GM21717 (cell line): ENCODE measurements at regions not wholly inside any gene's neighbourhood (a gene's known extent, or its start where the extent isn't known, plus 50 kb on each side); places are given as distances from the start of the nearest gene placed in this dataset.
"Not testable (repeated sequence)": the region's sequence is repeated elsewhere in the genome, so short reads cannot be mapped to it uniquely, and the experiment has no call there.

Source experiments
- ATAC-seq: cut with Tn5 transposase; IDR thresholded peaks from one replicate; pipeline ENCODE4 v1.9.1; 2021; ENCODE audit warnings: mild to moderate bottlenecking, moderate library complexity; ENCODE audit not compliant: unreplicated experiment

GRCh38 chr4:81786766-81787165 is 315.1 kb upstream of the RASGEF1B start:
- no peak for ATAC-seq

- no peak for ATAC-seq
Measured at GRCh38 chr4:81786063-81786763, 314.5 kb upstream of the RASGEF1B start.

DNA sequence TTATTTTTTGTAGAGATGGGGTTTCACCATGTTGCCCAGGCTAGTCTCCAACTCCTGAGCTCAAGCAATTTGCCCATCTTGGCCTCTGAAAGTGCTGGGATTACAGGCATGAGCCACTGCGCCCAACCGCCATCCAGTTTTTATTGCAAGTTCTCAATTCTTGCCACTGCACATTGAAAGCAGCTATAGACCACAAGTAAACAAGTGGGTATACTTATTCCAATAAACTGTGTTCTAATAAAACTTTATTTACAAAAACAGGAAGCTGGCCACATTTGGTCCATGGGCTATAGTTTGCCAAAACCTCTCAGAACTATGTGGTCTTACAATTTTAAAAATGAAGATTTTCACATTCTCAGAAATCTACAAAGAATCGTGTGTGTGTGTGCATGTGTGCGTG is 313.6 kb upstream of the RASGEF1B start:
- ATAC-seq: no peak

GRCh38 chr4:81783558-81783957 is 311.9 kb upstream of the RASGEF1B start:
- no peak for ATAC-seq

DNA sequence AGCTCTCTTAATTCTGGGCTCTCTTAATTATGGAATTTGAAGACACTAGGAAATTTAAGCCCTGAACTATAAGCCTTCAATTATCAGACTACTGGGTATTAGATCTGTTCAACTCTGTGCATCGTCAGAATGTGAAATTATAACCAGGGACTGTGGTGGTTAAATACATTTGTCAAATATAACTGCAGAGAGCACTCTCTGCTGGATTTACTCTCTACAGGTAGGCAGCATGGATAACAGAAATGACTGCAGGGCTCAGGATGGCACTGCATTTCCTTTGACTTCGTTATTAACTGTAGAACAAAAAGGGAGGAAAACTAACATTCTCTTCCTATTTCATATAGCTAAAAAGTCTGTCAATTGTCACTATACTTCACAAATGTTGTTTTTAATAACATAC is 310.1 kb upstream of the RASGEF1B start:
- ATAC-seq: no peak

GRCh38 chr4:81777718-81778117 is 306.0 kb upstream of the RASGEF1B start:
- ATAC-seq: not testable (repeated sequence)

DNA sequence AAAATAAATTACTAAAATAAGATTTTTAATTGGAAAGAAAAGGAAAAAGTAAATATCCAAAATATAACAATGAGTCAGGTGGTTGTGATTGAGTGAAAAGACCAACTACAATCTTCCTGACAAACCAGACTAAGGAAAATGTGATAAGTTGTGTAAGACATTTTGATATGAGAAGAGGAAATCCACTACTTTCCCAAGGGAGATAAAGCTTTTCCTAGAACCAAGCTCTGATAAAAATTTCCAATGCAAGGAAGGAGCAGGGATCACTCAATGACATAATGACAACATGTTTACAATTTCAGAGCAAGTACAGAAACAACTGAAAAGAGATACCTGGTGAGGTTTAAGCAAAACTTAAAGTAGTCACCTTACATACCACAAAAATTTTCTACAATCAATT is 305.1 kb upstream of the RASGEF1B start:
- no peak for ATAC-seq

DNA sequence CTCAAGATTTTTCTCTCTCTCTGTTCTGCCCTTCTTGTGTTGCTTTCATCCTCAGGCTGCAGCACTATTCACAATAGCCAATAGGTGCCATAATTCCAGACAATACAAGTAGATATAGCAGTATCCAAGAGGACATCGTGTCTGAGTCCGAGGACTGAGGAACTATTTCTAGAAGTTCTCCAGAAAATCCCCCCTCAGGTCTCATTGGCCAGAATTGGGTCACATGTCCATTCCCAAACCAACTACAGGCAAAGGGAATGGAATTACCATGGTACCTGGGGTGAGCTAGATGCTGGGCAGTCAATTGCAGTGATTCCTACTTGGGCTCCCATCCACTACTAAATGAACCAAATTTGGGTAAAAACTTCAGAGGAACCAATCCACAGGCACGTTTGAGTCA is 301.9 kb upstream of the RASGEF1B start:
- ATAC-seq: no peak

DNA sequence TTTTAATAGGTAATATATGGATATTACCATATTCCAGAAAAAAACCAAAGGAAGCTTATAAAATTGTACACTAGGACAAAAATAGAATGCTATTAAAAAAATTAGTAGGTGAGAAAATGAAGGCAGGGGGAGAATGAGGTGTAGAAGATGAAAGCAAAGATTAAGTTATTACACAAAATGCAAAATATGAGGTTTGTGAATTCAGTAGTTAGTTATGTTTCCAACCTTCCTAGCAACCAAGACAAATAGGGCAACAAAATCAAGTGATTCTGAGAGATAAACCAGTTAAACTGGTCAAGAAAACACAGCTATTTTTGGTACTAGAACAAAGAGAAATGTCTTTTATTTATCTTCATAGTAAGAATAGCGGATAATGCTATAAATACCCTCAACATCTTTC is 300.0 kb upstream of the RASGEF1B start:
- ATAC-seq: no peak

DNA sequence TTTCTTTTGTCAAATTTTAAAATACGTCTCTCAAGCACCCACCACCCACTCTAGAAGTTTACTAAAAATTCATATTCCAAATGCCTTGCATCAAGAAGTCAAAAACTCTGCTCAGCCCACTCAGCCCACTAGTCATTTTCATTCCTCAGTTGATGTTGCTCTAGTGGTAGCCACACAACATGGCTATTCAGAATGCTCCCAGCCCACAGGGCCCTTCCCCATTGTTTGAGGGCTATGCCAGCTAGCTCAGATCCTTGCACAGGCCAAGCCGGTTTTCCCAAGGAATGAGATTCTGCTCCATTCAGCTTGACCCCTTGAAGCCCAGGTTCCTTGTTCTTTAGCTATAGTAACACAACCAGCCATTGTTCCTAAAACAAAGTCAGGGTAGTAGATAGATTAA is 297.5 kb upstream of the RASGEF1B start:
- ATAC-seq: no peak

- ATAC-seq: no peak
Measured at GRCh38 chr4:81758574-81759264, 287.0 kb upstream of the RASGEF1B start.

DNA sequence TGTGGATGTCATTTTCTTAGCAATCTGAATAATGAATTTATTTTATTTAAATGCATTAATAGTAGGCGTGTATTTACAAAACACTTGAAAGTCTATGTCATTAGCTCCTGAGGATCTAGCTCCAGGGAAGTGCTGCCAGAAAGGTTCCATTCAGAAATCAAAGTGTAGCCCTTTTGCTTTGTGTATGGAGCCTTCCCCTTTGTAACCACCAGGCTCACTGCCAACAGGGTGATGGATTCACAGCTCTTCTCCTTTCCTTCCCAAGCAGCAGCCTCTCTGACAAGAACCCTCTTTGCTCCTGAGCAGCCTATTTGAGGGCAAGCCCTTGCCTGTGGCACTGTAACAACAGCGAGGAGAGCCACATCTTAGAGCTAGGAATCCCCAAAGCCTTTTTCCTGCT is 286.0 kb upstream of the RASGEF1B start:
- no peak for ATAC-seq

DNA sequence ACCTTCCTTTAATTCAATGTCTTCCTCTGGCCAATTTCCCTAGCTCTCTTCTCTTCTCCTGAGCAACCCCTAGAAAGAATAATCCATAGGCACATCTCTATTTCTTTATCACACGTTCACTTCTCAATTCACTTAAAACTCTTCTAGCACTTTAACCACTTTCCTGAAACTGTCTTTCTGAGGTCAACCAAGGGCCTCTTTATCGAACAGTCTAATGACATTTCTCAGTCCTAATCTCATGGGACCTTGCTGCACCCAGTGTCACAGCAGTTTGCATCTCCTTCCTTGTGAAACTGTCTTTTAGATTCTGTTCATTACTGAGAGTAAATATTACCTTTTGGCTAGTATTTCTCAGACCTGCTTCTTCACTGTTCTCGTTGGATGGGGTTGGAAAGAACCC is 285.3 kb upstream of the RASGEF1B start:
- ATAC-seq: peak; percentile 90

DNA sequence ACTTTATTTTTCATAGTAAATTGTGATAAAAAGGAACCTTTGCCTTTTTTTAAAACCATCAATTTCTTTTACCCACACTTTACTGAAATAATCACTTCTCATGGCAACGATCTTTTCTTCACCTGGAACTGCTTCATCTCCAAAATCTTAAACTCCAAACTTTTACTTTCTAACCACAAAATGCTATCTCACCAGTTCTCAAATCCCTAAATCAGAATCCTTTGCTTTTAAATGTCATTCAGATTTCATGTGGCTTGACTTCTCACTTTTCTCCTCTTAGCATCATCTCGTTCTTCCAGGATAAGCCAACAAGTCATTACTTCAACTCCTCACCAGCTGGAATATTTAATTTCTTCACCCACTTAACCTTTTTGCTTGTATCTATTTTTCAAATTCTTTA is 284.3 kb upstream of the RASGEF1B start:
- ATAC-seq: no peak

DNA sequence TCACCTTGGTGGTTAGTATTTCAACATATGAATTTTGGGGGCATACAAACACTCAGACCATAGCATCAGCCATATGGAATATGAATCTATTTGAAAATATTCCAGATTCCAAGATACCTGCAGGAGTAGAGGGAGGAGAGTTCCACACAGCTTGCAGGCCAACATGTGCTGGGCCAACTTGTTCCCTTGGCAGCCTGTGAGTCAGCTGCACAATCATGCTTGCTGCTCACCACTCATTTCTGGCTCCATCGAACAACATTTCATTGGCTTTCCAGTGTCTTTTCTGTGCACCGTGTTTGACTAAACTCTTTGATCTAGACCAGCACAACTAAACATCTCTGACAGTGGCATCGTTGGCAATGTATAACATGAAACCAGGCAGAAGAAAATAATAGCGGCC is 282.5 kb upstream of the RASGEF1B start:
- ATAC-seq: no peak

DNA sequence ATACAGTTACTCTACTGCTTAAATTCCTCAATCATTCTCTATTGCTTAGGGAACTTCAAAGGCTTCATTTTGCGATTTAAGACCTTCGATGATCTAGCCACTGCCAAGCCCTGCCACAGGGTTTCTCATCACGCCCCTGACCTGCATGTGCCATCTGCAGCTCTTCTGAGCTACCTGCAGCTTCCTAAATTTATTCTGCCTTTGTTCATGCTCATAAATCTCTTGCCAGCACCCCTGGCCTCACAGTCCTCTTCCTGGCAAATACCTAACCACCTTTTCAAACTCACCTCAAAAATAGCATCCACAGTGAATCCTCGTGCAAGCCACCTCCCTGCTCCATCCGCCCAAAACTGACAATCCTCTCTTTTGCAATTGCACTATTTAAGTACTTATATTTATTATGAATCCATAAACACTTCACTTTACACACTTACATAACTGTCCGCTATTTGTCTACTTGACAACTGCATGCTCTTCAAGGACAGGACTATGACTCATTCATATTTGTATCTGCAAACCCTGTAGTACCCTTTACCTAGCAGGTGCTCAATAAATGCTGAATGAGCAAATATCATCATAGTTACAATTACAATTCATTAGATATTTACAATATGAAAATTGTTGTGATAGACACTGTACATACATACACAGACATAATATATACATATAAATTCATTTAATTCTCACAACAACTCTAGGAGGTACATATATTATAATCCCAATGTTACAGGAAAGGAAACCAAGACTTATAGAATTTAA is 280.0 kb upstream of the RASGEF1B start:
- ATAC-seq: no peak

DNA sequence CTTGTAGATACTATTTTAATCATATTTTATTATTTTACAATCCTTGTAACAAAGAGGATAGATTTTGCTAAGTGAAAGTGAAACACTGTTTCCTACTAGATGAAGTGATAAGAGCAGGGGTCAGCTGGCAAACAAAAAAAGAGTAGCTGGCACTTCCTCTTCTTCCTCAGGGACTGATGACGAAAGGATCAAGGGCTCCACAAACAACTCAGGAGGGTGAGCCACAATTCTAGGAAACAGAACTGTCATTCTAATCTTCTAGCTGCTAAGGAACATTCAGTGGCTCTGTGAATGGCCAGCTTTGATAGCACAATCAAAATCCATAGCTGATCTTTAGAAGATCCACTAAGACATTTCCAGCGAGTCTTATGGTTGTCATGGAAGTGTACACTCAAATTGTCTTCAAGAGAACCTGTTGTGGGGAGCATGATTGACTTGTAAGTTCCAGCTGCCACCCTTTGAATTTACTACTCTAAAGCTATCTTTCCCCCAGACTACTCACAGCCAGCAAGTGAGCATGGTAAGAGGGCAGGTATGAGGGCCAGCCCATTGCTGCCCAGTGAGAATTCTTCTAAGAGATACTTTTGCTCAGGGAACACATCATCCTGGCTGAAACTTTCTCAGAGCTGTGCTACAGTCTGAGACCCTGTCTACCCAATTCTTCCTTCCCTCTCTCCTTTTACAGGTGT is 275.7 kb upstream of the RASGEF1B start:
- no peak for ATAC-seq

DNA sequence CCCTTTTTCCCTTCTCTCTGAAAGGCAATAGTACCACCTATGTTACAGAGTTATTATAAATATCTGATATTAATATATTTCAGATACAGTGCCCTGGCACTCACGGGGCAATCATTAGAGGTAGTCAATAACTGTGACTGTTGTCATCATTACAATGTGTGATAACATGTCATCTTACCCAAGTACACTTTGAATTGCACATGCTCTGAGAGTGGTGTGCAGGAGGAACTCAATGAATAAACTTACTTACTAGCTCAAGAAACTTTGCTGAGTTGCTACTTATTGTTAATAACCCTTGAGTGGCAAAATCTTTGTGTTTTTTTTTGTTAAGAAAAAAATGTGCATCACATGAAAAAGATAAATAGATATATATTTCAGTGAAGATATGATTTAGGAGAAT is 275.1 kb upstream of the RASGEF1B start:
- ATAC-seq: no peak

GRCh38 chr4:81746071-81746470 is 274.4 kb upstream of the RASGEF1B start:
- no peak for ATAC-seq

GRCh38 chr4:81745050-81745449 is 273.3 kb upstream of the RASGEF1B start:
- ATAC-seq: no peak

DNA sequence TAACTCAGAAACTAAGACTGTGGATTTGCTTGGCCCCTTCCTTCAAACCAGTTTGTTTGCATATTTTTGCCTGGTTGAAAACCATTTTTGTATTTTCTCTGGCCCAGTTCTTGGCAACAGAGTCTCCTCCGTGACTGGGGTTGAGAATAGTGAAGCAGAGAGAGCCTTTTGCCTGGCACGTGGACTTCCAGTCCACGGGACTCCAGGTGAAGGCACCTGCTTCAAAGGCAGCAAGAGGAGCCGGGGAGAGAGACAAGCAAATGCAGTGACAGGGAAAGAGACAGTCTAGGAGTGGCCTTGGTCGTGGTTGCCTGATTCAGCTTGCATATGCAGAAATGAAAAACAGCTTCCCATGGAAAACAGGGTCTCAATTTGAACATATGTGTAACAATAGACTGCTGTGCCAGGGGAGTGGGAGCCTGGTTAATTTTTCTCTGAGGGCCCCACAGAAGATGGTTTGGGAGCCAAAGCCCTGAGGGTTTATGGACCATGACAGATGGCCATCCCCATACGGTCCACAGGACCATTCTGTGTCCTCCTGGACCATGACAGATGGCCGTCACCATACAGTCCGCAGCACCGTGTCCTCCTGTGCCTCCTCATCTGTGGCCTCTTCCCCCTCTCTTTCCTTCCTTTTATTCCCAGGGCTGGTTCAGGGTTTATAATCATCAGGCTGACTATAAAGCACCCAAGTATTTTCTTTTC is 272.2 kb upstream of the RASGEF1B start:
- ATAC-seq: no peak
